NOMO-1 treated with dmso at 0.1 percent for 144 hours (cell line): ENCODE measurements at regions not wholly inside any gene's neighbourhood (a gene's known extent, or its start where the extent isn't known, plus 50 kb on each side); places are given as distances from the start of the nearest gene placed in this dataset.

ENCODE experiments used
- DNase-seq: peaks from one replicate; lab custom pipeline; 2025; ENCODE audit not compliant: unreplicated experiment; lab: John Stamatoyannopoulos, UW

- no peak for DNase-seq
Observed at GRCh38 chr10:78800535-78801320, 268.0 kb upstream of the ZMIZ1 start.

- DNase-seq: no peak
Observed at GRCh38 chr10:78802431-78802830, 266.3 kb upstream of the ZMIZ1 start.

GRCh38 chr10:78802866-78803265 lies 265.9 kb upstream of the ZMIZ1 start:
- DNase-seq: no peak

- DNase-seq: no peak
Observed at GRCh38 chr10:78803710-78804109, 265.1 kb upstream of the ZMIZ1 start.

GRCh38 chr10:78804411-78805032 lies 264.2 kb upstream of the ZMIZ1 start:
- DNase-seq: no peak

- DNase-seq: no peak
Observed at GRCh38 chr10:78805176-78805575, 263.6 kb upstream of the ZMIZ1 start.

- DNase-seq: no peak
Observed at GRCh38 chr10:78806681-78807221, 262.0 kb upstream of the ZMIZ1 start.

GRCh38 chr10:78807504-78808203 lies 261.1 kb upstream of the ZMIZ1 start:
- no peak for DNase-seq

GRCh38 chr10:78808286-78808685 lies 260.5 kb upstream of the ZMIZ1 start:
- no peak for DNase-seq

GRCh38 chr10:78808736-78809367 lies 259.9 kb upstream of the ZMIZ1 start:
- no peak for DNase-seq

- no peak for DNase-seq
Observed at GRCh38 chr10:78811174-78811573, 257.6 kb upstream of the ZMIZ1 start.

- DNase-seq: no peak
Observed at GRCh38 chr10:78812571-78813318, 256.0 kb upstream of the ZMIZ1 start.

GRCh38 chr10:78813526-78813925 lies 255.2 kb upstream of the ZMIZ1 start:
- DNase-seq: no peak

- no peak for DNase-seq
Observed at GRCh38 chr10:78813998-78814399, 254.8 kb upstream of the ZMIZ1 start.

GRCh38 chr10:78814407-78814806 lies 254.4 kb upstream of the ZMIZ1 start:
- no peak for DNase-seq

- no peak for DNase-seq
Observed at GRCh38 chr10:78815702-78816334, 252.9 kb upstream of the ZMIZ1 start.

GRCh38 chr10:78817361-78817760 lies 251.4 kb upstream of the ZMIZ1 start:
- DNase-seq: peak; percentile 15

GRCh38 chr10:78817804-78818203 lies 251.0 kb upstream of the ZMIZ1 start:
- no peak for DNase-seq

- no peak for DNase-seq
Observed at GRCh38 chr10:78819361-78820006, 249.3 kb upstream of the ZMIZ1 start.

- DNase-seq: no peak
Observed at GRCh38 chr10:78820007-78820362, 248.8 kb upstream of the ZMIZ1 start.
